Colonic mucosa (tissue), 4 donors: ENCODE measurements at regions not wholly inside any gene's neighbourhood (a gene's known extent, or its start where the extent isn't known, plus 50 kb on each side); places are given as distances from the start of the nearest gene placed in this dataset.

Source experiments
- DNase-seq: peaks from one replicate; pipeline ENCODE4 v3.0.0-alpha.2; 2020
- H3K27ac ChIP-seq: fragments of 200-600 bp; one replicate; pipeline ENCODE4 v1.8.0; 2021
- H3K27me3 ChIP-seq: fragments of 200-600 bp; one replicate; pipeline ENCODE4 v1.8.0; 2021
- H3K36me3 ChIP-seq: fragments of 200-600 bp; one replicate; pipeline ENCODE4 v1.8.0; 2021
- H3K4me1 ChIP-seq: fragments of 200-600 bp; one replicate; pipeline ENCODE4 v1.8.0; 2021; ENCODE audit warnings: mild to moderate bottlenecking
- H3K4me3 ChIP-seq: fragments of 200-600 bp; one replicate; pipeline ENCODE4 v1.8.0; 2021
- H3K9ac ChIP-seq, 2 donors: one replicate each; pipeline ENCODE4 v1.7.0; 2013; ENCODE audit warnings: control low read depth in 2 of 2, low read depth in 2 of 2, low read length in 2 of 2
- H3K9me3 ChIP-seq: fragments of 200-600 bp; one replicate; pipeline ENCODE4 v1.8.0; 2021
- CTCF ChIP-seq: fragments of 200-600 bp; IDR thresholded peaks from one replicate; pipeline ENCODE4 v1.8.0; 2022; ENCODE audit warnings: antibody characterized with exemption, mild to moderate bottlenecking
- intact Hi-C: fragments of 100-400 bp; cut with DNase I; formaldehyde crosslinking; loops from one replicate; pipeline ENCODE4 v1.14.1; 2022
- donor health status: healthy.
- donor health status: DM: no; HTN: no; CAD: no.
- donor health status: DM: no; HTN: no; CAD: no.

- H3K4me1 ChIP-seq: no peaks in the 10 kb centered on the region
- DNase-seq: no peak
- no peaks in the 10 kb centered on the region for H3K36me3 ChIP-seq
- no peak overlapping the region for H3K9ac ChIP-seq
- H3K9me3 ChIP-seq: no peaks in the 10 kb centered on the region
- no peak overlapping the region for H3K4me3 ChIP-seq
- TF ChIP-seq CTCF: no peak
- H3K27ac ChIP-seq: no peak overlapping the region
- intact Hi-C loops: no loop called here
- H3K27me3 ChIP-seq: no peaks in the 10 kb centered on the region
These were observed 588.2 kb upstream of the KCND2 start for GRCh38 chr7:119684763-119685162.

- no peak overlapping the region for H3K4me3 ChIP-seq
- intact Hi-C loops: no loop called here
These were observed 587.1 kb upstream of the KCND2 start for GRCh38 chr7:119685906-119686305.

DNA sequence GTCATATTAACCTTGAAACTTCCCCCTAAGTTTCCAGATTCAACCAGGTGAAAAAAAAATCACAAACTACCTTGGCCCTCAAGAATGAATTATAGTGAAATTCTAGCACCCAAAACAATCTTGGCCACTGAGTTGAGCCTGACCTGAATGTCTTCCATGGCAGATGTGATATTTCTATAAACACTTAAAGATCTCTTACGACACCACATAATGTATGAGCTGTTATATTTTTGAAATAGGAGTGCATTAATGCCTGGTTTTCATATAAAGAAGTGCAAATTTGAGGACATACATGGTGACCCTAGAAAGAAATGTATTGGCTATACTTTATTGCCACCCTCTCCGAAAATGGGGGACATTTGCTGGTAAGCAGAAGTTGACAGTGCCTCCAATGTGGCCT, 584.1 kb upstream of the KCND2 start:
- Histone ChIP-seq H3K9me3 (no peaks in the 10 kb centered on the region), H3K4me1 (no peaks in the 10 kb centered on the region), H3K27ac (no peak overlapping the region), H3K27me3 (no peaks in the 10 kb centered on the region), H3K4me3 (no peak overlapping the region), H3K9ac (no peak overlapping the region), H3K36me3 (no peaks in the 10 kb centered on the region)
- intact Hi-C loops: no loop called here
- no peak for TF ChIP-seq CTCF
- DNase-seq: no peak

More at GRCh38 chr7:119685906-119686305, 587.1 kb upstream of the KCND2 start:
- H3K27ac ChIP-seq: no peak overlapping the region
- no peaks in the 10 kb centered on the region for H3K4me1 ChIP-seq
- H3K9ac ChIP-seq: no peak overlapping the region
- H3K27me3 ChIP-seq: no peaks in the 10 kb centered on the region
- no peak for TF ChIP-seq CTCF
- H3K36me3 ChIP-seq: no peaks in the 10 kb centered on the region
- H3K9me3 ChIP-seq: no peaks in the 10 kb centered on the region
- DNase-seq: no peak

- Histone ChIP-seq H3K9ac (no peak overlapping the region), H3K27me3 (no peaks in the 10 kb centered on the region), H3K27ac (no peak overlapping the region), H3K9me3 (no peaks in the 10 kb centered on the region), H3K4me1 (no peaks in the 10 kb centered on the region), H3K4me3 (no peak overlapping the region), H3K36me3 (no peaks in the 10 kb centered on the region)
- intact Hi-C loops: no loop called here
- no peak for DNase-seq
- no peak for TF ChIP-seq CTCF
These were observed 580.4 kb upstream of the KCND2 start for GRCh38 chr7:119692541-119692940.

- intact Hi-C loops: no loop called here
These were observed 578.5 kb upstream of the KCND2 start for GRCh38 chr7:119694506-119694905.

More at GRCh38 chr7:119694506-119694905, 578.5 kb upstream of the KCND2 start:
- no peaks in the 10 kb centered on the region for H3K36me3 ChIP-seq
- H3K27me3 ChIP-seq: no peaks in the 10 kb centered on the region
- no peaks in the 10 kb centered on the region for H3K4me1 ChIP-seq
- no peak overlapping the region for H3K4me3 ChIP-seq
- DNase-seq: no peak
- H3K27ac ChIP-seq: no peak overlapping the region
- H3K9me3 ChIP-seq: no peaks in the 10 kb centered on the region
- no peak overlapping the region for H3K9ac ChIP-seq
- no peak for TF ChIP-seq CTCF
